ENCODE measurements at regions not wholly inside any gene's neighbourhood (a gene's known extent, or its start where the extent isn't known, plus 50 kb on each side); places are given as distances from the start of the nearest gene placed in this dataset.

GRCh38 chr12:58720421-58720820 is 199.9 kb downstream of the LRIG3 start:
- DNase-seq (ENCODE audit: low read depth), result no peak
- no peak for TF ChIP-seq CTCF (IDR thresholded peaks at IDR 0.05; ENCODE audit: insufficient read depth, low read length, poor library complexity, severe bottlenecking)
- no peak overlapping the region for H3K4me3 ChIP-seq (ENCODE audit: low read depth, low read length)
- no peaks in the 10 kb centered on the region for H3K36me3 ChIP-seq (ENCODE audit: control insufficient read depth, insufficient read depth, low read length)
- H3K27me3 ChIP-seq (ENCODE audit: control insufficient read depth, insufficient read depth, low read length), result no peaks in the 10 kb centered on the region

GRCh38 chr12:58725400-58726105 is 194.8 kb downstream of the LRIG3 start:
- no peak for TF ChIP-seq CTCF (IDR thresholded peaks at IDR 0.05; ENCODE audit: insufficient read depth, low read length, poor library complexity, severe bottlenecking)
- DNase-seq (ENCODE audit: low read depth), result no peak
- Histone ChIP-seq H3K27me3 (ENCODE audit: control insufficient read depth, insufficient read depth, low read length) (no peaks in the 10 kb centered on the region), H3K36me3 (ENCODE audit: control insufficient read depth, insufficient read depth, low read length) (no peaks in the 10 kb centered on the region), H3K4me3 (ENCODE audit: low read depth, low read length) (no peak overlapping the region)

- TF ChIP-seq CTCF (IDR thresholded peaks at IDR 0.05; ENCODE audit: insufficient read depth, low read length, poor library complexity, severe bottlenecking), result no peak
- no peak for DNase-seq (ENCODE audit: low read depth)
- no peak overlapping the region for H3K4me3 ChIP-seq (ENCODE audit: low read depth, low read length)
- H3K27me3 ChIP-seq (ENCODE audit: control insufficient read depth, insufficient read depth, low read length), result no peaks in the 10 kb centered on the region
- H3K36me3 ChIP-seq (ENCODE audit: control insufficient read depth, insufficient read depth, low read length), result no peaks in the 10 kb centered on the region
Measured at GRCh38 chr12:58727521-58727920, 192.8 kb downstream of the LRIG3 start.

GRCh38 chr12:58728397-58728796 is 191.9 kb downstream of the LRIG3 start:
- no peaks in the 10 kb centered on the region for H3K27me3 ChIP-seq (ENCODE audit: control insufficient read depth, insufficient read depth, low read length)
- H3K4me3 ChIP-seq (ENCODE audit: low read depth, low read length), result no peak overlapping the region
- TF ChIP-seq CTCF (IDR thresholded peaks at IDR 0.05; ENCODE audit: insufficient read depth, low read length, poor library complexity, severe bottlenecking), result no peak
- H3K36me3 ChIP-seq (ENCODE audit: control insufficient read depth, insufficient read depth, low read length), result no peaks in the 10 kb centered on the region
- no peak for DNase-seq (ENCODE audit: low read depth)

GRCh38 chr12:58731096-58731495 is 189.2 kb downstream of the LRIG3 start:
- DNase-seq (ENCODE audit: low read depth), result no peak
- TF ChIP-seq CTCF (IDR thresholded peaks at IDR 0.05; ENCODE audit: insufficient read depth, low read length, poor library complexity, severe bottlenecking), result no peak
- Histone ChIP-seq H3K36me3 (ENCODE audit: control insufficient read depth, insufficient read depth, low read length) (no peaks in the 10 kb centered on the region), H3K27me3 (ENCODE audit: control insufficient read depth, insufficient read depth, low read length) (no peaks in the 10 kb centered on the region), H3K4me3 (ENCODE audit: low read depth, low read length) (no peak overlapping the region)

- H3K36me3 ChIP-seq (ENCODE audit: control insufficient read depth, insufficient read depth, low read length), result no peaks in the 10 kb centered on the region
- DNase-seq (ENCODE audit: low read depth), result no peak
- H3K4me3 ChIP-seq (ENCODE audit: low read depth, low read length), result no peak overlapping the region
- TF ChIP-seq CTCF (IDR thresholded peaks at IDR 0.05; ENCODE audit: insufficient read depth, low read length, poor library complexity, severe bottlenecking), result no peak
- H3K27me3 ChIP-seq (ENCODE audit: control insufficient read depth, insufficient read depth, low read length), result no peaks in the 10 kb centered on the region
Measured at GRCh38 chr12:58732894-58733293, 187.4 kb downstream of the LRIG3 start.

Data from kidney epithelial cell (primary cell).